ENCODE measurements at regions not wholly inside any gene's neighbourhood (a gene's known extent, or its start where the extent isn't known, plus 50 kb on each side); places are given as distances from the start of the nearest gene placed in this dataset.

DNA sequence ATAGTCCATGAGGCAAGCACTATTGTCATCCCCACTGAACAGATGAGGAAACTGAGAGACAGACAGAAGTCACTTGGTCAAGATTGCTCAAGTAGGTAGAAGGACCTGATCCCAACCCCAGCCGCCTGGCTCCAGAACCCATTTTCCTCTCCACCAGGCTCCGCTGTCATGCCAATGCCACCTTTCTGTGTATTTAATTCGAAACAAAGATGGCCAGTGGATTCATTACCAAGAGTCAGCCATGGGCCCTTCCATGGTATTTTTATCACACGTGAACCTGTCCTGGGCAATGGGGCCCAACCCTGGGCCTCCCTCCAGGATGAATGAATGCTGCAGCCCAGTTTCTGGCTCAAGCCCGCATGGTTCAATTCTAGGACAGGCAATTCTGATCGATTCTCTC is 673.4 kb downstream of the BCL11B start:
- Histone ChIP-seq H3K14ac (replicated peaks; ENCODE audit: low read depth, low read length) (no peak overlapping the region), H2AK9ac (replicated peaks; ENCODE audit: low read depth, low read length, poor library complexity) (no peak overlapping the region), H3K79me1 (ENCODE audit: low read depth in 1 of 2, low read length in 2 of 2) (no peaks in the 10 kb centered on the region), H3K27ac (ENCODE audit: insufficient read depth, low read length) (no peak overlapping the region), H3K4me1 (ENCODE audit: control insufficient read depth, insufficient read depth, low read length) (no peaks in the 10 kb centered on the region), H3K18ac (ENCODE audit: low read depth, low read length) (no peak overlapping the region), H3K9ac (ENCODE audit: low read depth, low read length) (no peak overlapping the region), H2AK5ac (ENCODE audit: low read depth, low read length) (no peak overlapping the region), H3K4ac (ENCODE audit: low read depth, low read length) (no peak overlapping the region), H2AFZ (replicated peaks; ENCODE audit: low read length, poor library complexity) (no peak overlapping the region), H3K9me1 (ENCODE audit: insufficient read depth, low read length) (no peaks in the 10 kb centered on the region), H4K8ac (ENCODE audit: low read depth in 2 of 2, low read length in 2 of 2) (no peak overlapping the region), H4K91ac (ENCODE audit: insufficient read depth, low read depth, low read length) (no peak overlapping the region), H3K27me3 (ENCODE audit: control insufficient read depth, insufficient read depth, low read length) (no peaks in the 10 kb centered on the region), H2BK120ac (ENCODE audit: low read depth, low read length) (no peak overlapping the region), H3K36me3 (ENCODE audit: control insufficient read depth, insufficient read depth, low read length) (no peaks in the 10 kb centered on the region), H3K9me3 (ENCODE audit: control insufficient read depth, insufficient read depth, low read length) (peaks cover 27% of the 10 kb centered on the region), H2BK5ac (ENCODE audit: low read depth, low read length, poor library complexity, severe bottlenecking) (no peak overlapping the region), H2BK20ac (ENCODE audit: low read depth, low read length) (no peak overlapping the region), H3K4me2 (ENCODE audit: low read depth, low read length) (no peak overlapping the region), H4K5ac (ENCODE audit: low read depth, low read length) (no peak overlapping the region), H3K23ac (ENCODE audit: low read depth, low read length) (no peak overlapping the region), H4K20me1 (ENCODE audit: insufficient read depth, low read length) (no peaks in the 10 kb centered on the region), H2BK15ac (ENCODE audit: low read depth, low read length) (no peak overlapping the region), H3K4me3 (ENCODE audit: insufficient read depth, low read depth, low read length) (no peak overlapping the region), H3K56ac (ENCODE audit: extremely low read depth, insufficient read depth, low read length) (no peak overlapping the region)
- in situ Hi-C loops (cut with MboI; ENCODE audit: low sequenced_read_pairs): no loop called here
- TF ChIP-seq, protein P1, sequence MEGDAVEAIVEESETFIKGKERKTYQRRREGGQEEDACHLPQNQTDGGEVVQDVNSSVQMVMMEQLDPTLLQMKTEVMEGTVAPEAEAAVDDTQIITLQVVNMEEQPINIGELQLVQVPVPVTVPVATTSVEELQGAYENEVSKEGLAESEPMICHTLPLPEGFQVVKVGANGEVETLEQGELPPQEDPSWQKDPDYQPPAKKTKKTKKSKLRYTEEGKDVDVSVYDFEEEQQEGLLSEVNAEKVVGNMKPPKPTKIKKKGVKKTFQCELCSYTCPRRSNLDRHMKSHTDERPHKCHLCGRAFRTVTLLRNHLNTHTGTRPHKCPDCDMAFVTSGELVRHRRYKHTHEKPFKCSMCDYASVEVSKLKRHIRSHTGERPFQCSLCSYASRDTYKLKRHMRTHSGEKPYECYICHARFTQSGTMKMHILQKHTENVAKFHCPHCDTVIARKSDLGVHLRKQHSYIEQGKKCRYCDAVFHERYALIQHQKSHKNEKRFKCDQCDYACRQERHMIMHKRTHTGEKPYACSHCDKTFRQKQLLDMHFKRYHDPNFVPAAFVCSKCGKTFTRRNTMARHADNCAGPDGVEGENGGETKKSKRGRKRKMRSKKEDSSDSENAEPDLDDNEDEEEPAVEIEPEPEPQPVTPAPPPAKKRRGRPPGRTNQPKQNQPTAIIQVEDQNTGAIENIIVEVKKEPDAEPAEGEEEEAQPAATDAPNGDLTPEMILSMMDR (conservative IDR thresholded peaks at IDR 0.05; ENCODE audit: low read depth, low read length): no peak
- TF ChIP-seq NFE2L2 (IDR thresholded peaks at IDR 0.05; ENCODE audit: low read depth, low read length) (no peak), RCOR1 (IDR thresholded peaks at IDR 0.05; ENCODE audit: insufficient replicate concordance, low read length) (no peak), MXI1 (IDR thresholded peaks at IDR 0.05; ENCODE audit: borderline replicate concordance, low read depth, low read length) (no peak), CEBPB (IDR thresholded peaks at IDR 0.05; ENCODE audit: low read depth, low read length) (no peak), CHD1 (IDR thresholded peaks at IDR 0.05; ENCODE audit: low read depth, low read length) (no peak)
- TF ChIP-seq, protein P2, sequence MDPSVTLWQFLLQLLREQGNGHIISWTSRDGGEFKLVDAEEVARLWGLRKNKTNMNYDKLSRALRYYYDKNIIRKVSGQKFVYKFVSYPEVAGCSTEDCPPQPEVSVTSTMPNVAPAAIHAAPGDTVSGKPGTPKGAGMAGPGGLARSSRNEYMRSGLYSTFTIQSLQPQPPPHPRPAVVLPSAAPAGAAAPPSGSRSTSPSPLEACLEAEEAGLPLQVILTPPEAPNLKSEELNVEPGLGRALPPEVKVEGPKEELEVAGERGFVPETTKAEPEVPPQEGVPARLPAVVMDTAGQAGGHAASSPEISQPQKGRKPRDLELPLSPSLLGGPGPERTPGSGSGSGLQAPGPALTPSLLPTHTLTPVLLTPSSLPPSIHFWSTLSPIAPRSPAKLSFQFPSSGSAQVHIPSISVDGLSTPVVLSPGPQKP (IDR thresholded peaks at IDR 0.05; ENCODE audit: borderline replicate concordance, low read depth, low read length): no peak
- ATAC-seq (ENCODE audit: low read depth): no peak
- intact Hi-C loops (cut with micrococcal nuclease): no loop called here
- no TSS peak for BruUV-seq (replicated peaks)
- CTCF ChIA-PET: no interaction called here
- dilution Hi-C loops (cut with HindIII; ENCODE audit: low sequenced_read_pairs, unreplicated experiment): no loop called here
- no peak for DNase-seq
- POLR2A ChIA-PET (ENCODE audit: unreplicated experiment): no interaction called here
- WGBS, 2 experiments (ENCODE audit: extremely low coverage in 2 of 2, insufficient read length in 1 of 2): 50% methylated on average over 3 of the region's 6 CpGs; no CpG with 5 or more reads in 1 of the 2 experiments

Data from IMR-90 (cell line).